SK-N-SH treated with all-trans-retinoic acid at 6 μM for 48 hours (cell line): ENCODE measurements at regions not wholly inside any gene's neighbourhood (a gene's known extent, or its start where the extent isn't known, plus 50 kb on each side); places are given as distances from the start of the nearest gene placed in this dataset.

ENCODE experiments used
- ATAC-seq: fragments of 200-7000 bp; cut with Tn5 transposase; 3 replicates; pipeline ENCODE4 v1.9.1; 2020; ENCODE audit warnings: mild to moderate bottlenecking, moderate library complexity
- BACH2 ChIP-seq: fragments of 250-450 bp; sonication (Bioruptor Pico); IDR thresholded peaks from 2 replicates; pipeline ENCODE4 v1.9.0; 2021; ENCODE audit warnings: mild to moderate bottlenecking, borderline replicate concordance
- CREB5 ChIP-seq: fragments of 250-450 bp; sonication (Bioruptor Pico); IDR thresholded peaks from 2 replicates; pipeline ENCODE4 v1.5.1; 2020; ENCODE audit warnings: low read depth, mild to moderate bottlenecking, moderate library complexity
- CSDC2 ChIP-seq: fragments of 250-450 bp; sonication (Bioruptor Pico); IDR thresholded peaks from 2 replicates; pipeline ENCODE4 v1.5.0; 2020; ENCODE audit warnings: mild to moderate bottlenecking, moderate library complexity
- CSRNP3 ChIP-seq: fragments of 250-450 bp; sonication (Bioruptor Pico); IDR thresholded peaks from 2 replicates; pipeline ENCODE4 v1.5.1; 2021; ENCODE audit warnings: mild to moderate bottlenecking, moderate library complexity
- ESRRG ChIP-seq: fragments of 250-450 bp; sonication (Bioruptor Pico); IDR thresholded peaks from 2 replicates; pipeline ENCODE4 v1.6.1; 2021; ENCODE audit warnings: mild to moderate bottlenecking
- GLIS3 ChIP-seq: fragments of 250-450 bp; sonication (Bioruptor Pico); IDR thresholded peaks from 2 replicates; pipeline ENCODE4 v1.5.0; 2020; ENCODE audit warnings: mild to moderate bottlenecking, moderate library complexity
- ISL1 ChIP-seq: fragments of 250-450 bp; sonication (Bioruptor Pico); IDR thresholded peaks from 2 replicates; pipeline ENCODE4 v2.1.2; 2022; ENCODE audit warnings: mild to moderate bottlenecking, moderate library complexity
- OSR1 ChIP-seq: fragments of 250-450 bp; sonication (Bioruptor Pico); IDR thresholded peaks from 2 replicates; pipeline ENCODE4 v1.8.0; 2022; ENCODE audit warnings: moderate library complexity, mild to moderate bottlenecking, inconsistent platforms
- PPARA ChIP-seq: fragments of 250-450 bp; sonication (Bioruptor Pico); IDR thresholded peaks from 2 replicates; pipeline ENCODE4 v1.5.0; 2020; ENCODE audit warnings: mild to moderate bottlenecking, borderline replicate concordance
- RARB ChIP-seq: fragments of 250-450 bp; sonication (Bioruptor Pico); IDR thresholded peaks from 2 replicates; pipeline ENCODE4 v1.8.0; 2021; ENCODE audit warnings: mild to moderate bottlenecking, moderate library complexity
- SNAI2 ChIP-seq: fragments of 250-450 bp; sonication (Bioruptor Pico); IDR thresholded peaks from 2 replicates; pipeline ENCODE4 v1.5.0; 2020; ENCODE audit warnings: mild to moderate bottlenecking, moderate library complexity
- TCF4 ChIP-seq: fragments of 250-450 bp; sonication (Bioruptor Pico); IDR thresholded peaks from 2 replicates; pipeline ENCODE4 v1.8.0; 2021; ENCODE audit warnings: mild to moderate bottlenecking, moderate library complexity, borderline replicate concordance
- TOX ChIP-seq: fragments of 250-450 bp; sonication (Bioruptor Pico); IDR thresholded peaks from 2 replicates; pipeline ENCODE4 v1.8.0; 2021; ENCODE audit warnings: mild to moderate bottlenecking, moderate library complexity, borderline replicate concordance
- TSHZ2 ChIP-seq: fragments of 250-450 bp; sonication (Bioruptor Pico); IDR thresholded peaks from 2 replicates; pipeline ENCODE4 v1.5.0; 2020; ENCODE audit warnings: mild to moderate bottlenecking, moderate library complexity
- ZC3H10 ChIP-seq: fragments of 250-450 bp; sonication (Bioruptor Pico); IDR thresholded peaks from 2 replicates; pipeline ENCODE4 v1.5.1; 2021; ENCODE audit warnings: mild to moderate bottlenecking, moderate library complexity
- ZFP3 ChIP-seq: fragments of 250-450 bp; sonication (Bioruptor Pico); IDR thresholded peaks from 2 replicates; pipeline ENCODE4 v1.5.0; 2020; ENCODE audit warnings: mild to moderate bottlenecking, moderate library complexity
- ZNF70 ChIP-seq: fragments of 450-650 bp; formaldehyde crosslinking; IDR thresholded peaks from 2 replicates; pipeline ENCODE4 v1.5.0; 2020; ENCODE audit warnings: mild to moderate bottlenecking, moderate library complexity
- ZNF8 ChIP-seq: fragments of 450-650 bp; formaldehyde crosslinking; IDR thresholded peaks from 2 replicates; pipeline ENCODE4 v1.5.0; 2020; ENCODE audit warnings: mild to moderate bottlenecking, moderate library complexity
- TF ChIP-seq, protein P1 (sequence below): fragments of 250-450 bp; sonication (Bioruptor Pico); IDR thresholded peaks from 2 replicates; pipeline ENCODE4 v1.8.0; 2020; ENCODE audit warnings: mild to moderate bottlenecking, moderate library complexity, borderline replicate concordance

DNA sequence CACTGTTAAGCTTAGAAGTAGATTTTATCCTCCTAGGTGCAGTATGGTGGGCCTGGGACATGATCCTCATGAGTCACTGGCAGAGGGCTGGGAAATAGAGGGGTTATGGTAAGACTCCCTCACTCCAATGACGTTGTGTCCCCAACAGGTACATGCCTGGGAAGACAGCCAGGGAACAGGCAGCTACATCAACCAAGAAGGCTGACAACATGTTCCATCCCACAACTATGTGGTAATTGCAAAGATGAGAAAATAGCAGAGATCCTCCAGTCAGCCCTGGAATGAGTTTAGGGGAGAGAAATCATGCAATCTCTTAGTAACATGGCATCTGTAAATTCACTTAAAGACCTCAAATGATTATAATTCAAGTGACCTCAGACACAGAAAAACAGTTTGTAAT lies 114.4 kb upstream of the LIFR start (continued):
- TF ChIP-seq, protein P1, sequence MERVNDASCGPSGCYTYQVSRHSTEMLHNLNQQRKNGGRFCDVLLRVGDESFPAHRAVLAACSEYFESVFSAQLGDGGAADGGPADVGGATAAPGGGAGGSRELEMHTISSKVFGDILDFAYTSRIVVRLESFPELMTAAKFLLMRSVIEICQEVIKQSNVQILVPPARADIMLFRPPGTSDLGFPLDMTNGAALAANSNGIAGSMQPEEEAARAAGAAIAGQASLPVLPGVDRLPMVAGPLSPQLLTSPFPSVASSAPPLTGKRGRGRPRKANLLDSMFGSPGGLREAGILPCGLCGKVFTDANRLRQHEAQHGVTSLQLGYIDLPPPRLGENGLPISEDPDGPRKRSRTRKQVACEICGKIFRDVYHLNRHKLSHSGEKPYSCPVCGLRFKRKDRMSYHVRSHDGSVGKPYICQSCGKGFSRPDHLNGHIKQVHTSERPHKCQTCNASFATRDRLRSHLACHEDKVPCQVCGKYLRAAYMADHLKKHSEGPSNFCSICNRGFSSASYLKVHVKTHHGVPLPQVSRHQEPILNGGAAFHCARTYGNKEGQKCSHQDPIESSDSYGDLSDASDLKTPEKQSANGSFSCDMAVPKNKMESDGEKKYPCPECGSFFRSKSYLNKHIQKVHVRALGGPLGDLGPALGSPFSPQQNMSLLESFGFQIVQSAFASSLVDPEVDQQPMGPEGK (CRISPR knock-in tag) = peak; percentile 25; the same call in 1 of the 2 replicates
- TF ChIP-seq ESRRG (CRISPR knock-in tag) (no peak), OSR1 (no peak), CSRNP3 (CRISPR knock-in tag) (no peak), ZFP3 (CRISPR knock-in tag) (0 out of 2 replicates have a peak, but pooled peaks have one; percentile 18), TSHZ2 (CRISPR knock-in tag) (no peak), ZNF8 (no peak), GLIS3 (CRISPR knock-in tag) (peak; percentile 53; the same call in 1 of the 2 replicates), RARB (CRISPR knock-in tag) (no peak), BACH2 (no peak), ZC3H10 (CRISPR knock-in tag) (0 out of 2 replicates have a peak, but pooled peaks have one; percentile 15)

DNA sequence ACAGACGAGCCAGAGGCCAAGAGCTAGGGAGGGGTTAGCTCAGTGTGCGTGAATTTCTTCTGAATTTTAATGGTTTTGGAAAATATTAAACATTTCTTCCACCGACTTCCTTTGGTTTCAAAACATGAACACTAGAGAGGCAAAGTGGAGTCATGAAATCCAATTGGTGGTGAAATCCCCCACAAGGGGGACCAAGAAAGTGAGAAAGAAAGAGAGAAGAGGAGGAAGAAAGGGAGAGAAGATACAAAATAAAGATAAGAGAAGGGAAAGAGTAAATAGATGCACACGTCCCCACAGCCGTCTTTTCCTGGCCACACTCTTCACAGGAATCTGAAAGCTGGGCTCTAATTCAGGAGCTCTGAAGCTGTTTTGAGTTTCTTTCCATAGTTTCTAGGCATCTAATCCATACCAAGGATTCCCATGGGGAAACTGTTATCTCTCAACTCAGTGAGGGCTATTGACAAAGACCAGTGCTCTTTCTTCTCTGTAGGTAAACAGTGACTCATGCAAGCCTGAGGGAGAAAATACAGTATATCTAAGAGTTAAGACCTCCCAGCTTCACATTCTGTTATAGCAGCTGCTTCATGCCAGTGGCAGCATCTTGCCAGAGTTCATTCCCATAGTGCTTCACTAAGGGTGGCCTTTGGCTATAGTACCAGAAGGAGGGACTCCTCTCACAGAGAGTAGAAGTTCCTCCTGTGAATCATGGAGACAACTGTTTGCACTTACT lies 115.8 kb upstream of the LIFR start:
- TF ChIP-seq ZFP3 (CRISPR knock-in tag) = peak; percentile 22; the same call in 1 of the 2 replicates
- 0 out of 2 replicates have a peak, but pooled peaks have one; percentile 51 for TF ChIP-seq CSDC2
- 0 out of 2 replicates have a peak, but pooled peaks have one; percentile 9 for TF ChIP-seq ZC3H10 (CRISPR knock-in tag)
- TF ChIP-seq ZNF70 = no peak
- no peak for TF ChIP-seq CREB5 (CRISPR knock-in tag)
- TF ChIP-seq, protein P1 (CRISPR knock-in tag) = peak; percentile 65; the same call in 1 of the 2 replicates
- peak; percentile 71; the same call in 1 of the 2 replicates for TF ChIP-seq TOX (CRISPR knock-in tag)
- TF ChIP-seq SNAI2 (CRISPR knock-in tag) = peak; percentile 72; the same call in 1 of the 2 replicates
- no peak for TF ChIP-seq TCF4 (CRISPR knock-in tag)
- TF ChIP-seq CSRNP3 (CRISPR knock-in tag) = no peak
- TF ChIP-seq ISL1 (CRISPR knock-in tag) = peak; percentile 84

DNA sequence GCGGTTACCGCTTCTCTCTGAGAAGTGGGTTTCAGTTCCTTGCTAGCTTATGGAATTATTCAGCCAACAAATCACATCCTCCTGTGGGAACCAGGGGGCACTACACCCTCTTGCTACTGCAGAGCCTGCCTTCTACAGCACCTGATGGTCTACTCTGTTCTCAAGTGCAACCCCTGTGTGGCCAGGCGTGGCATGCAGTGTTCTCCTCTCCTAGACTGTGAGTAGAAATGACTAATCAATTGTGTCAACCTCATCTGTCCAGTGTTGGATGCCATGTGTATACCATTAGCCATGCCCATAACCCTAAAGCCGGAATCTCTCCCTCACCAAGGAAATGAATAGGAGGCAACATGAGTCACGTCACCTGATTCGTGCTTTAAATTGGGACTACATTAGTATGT lies 117.2 kb upstream of the LIFR start:
- ATAC-seq = no peak
- TF ChIP-seq CREB5 (CRISPR knock-in tag) (no peak), ZNF70 (no peak), GLIS3 (CRISPR knock-in tag) (no peak), OSR1 (no peak), CSRNP3 (CRISPR knock-in tag) (no peak), ZC3H10 (CRISPR knock-in tag) (no peak), SNAI2 (CRISPR knock-in tag) (no peak), ESRRG (CRISPR knock-in tag) (no peak), ZFP3 (CRISPR knock-in tag) (no peak), RARB (CRISPR knock-in tag) (no peak), PPARA (no peak), ISL1 (CRISPR knock-in tag) (no peak)
- TF ChIP-seq, protein P1 (CRISPR knock-in tag) = no peak

More for the DNA sequence above, 115.8 kb upstream of the LIFR start:
- ATAC-seq = peak; percentile 93
